ENCODE measurements at regions not wholly inside any gene's neighbourhood (a gene's known extent, or its start where the extent isn't known, plus 50 kb on each side); places are given as distances from the start of the nearest gene placed in this dataset.

DNA sequence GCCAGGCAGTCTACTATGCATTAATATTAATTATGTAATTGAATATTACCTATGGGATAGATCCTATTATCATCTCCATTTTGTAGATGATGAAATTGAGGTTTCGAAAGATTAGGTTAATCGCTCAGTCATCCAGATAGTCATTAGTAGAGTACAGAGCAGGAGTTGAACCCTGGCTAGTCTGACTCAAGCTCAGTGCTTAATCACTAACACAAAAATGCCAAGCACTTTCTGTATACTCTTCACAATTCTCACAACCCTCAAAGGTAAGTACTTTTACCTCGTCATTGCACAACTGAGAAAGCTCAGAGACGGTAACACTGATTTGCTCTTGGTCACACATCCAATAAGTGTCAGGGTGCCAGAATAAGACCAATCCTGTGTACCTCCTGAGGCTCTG is 280.2 kb upstream of the PLXNA2 start:
- no peak for TF ChIP-seq ELF4 (IDR thresholded peaks at IDR 0.05)
- TF ChIP-seq FOXM1 (IDR thresholded peaks at IDR 0.05; ENCODE audit: borderline replicate concordance) = no peak
- TF ChIP-seq NFRKB (IDR thresholded peaks at IDR 0.05) = no peak
- no peak for TF ChIP-seq FOXK2 (IDR thresholded peaks at IDR 0.05)
- no peak for TF ChIP-seq TARDBP (IDR thresholded peaks at IDR 0.05)
- no peak for TF ChIP-seq ARNT (IDR thresholded peaks at IDR 0.05)
- no peak for TF ChIP-seq SUZ12 (IDR thresholded peaks at IDR 0.05)
- TF ChIP-seq ZNF384 (IDR thresholded peaks at IDR 0.05) = no peak
- no peak for TF ChIP-seq CTBP1 (IDR thresholded peaks at IDR 0.05; ENCODE audit: borderline replicate concordance)
- TF ChIP-seq BHLHE40 (IDR thresholded peaks at IDR 0.05; ENCODE audit: borderline replicate concordance) = no peak
- no peak for TF ChIP-seq LEF1 (IDR thresholded peaks at IDR 0.05; ENCODE audit: borderline replicate concordance)
- no peak for TF ChIP-seq SP1 (IDR thresholded peaks at IDR 0.05)
